Spleen (tissue), 11 donors: ENCODE measurements at regions not wholly inside any gene's neighbourhood (a gene's known extent, or its start where the extent isn't known, plus 50 kb on each side); places are given as distances from the start of the nearest gene placed in this dataset.

Experiments used
- DNase-seq: peaks from one replicate; pipeline ENCODE4 v3.0.0-alpha.2; 2020
- H3K27ac ChIP-seq, 8 donors: fragments of 200-600 bp; sonication (generic) in 7 of 8; 1 replicate in 4 of 8; 2 replicates in 4 of 8; pipeline versions ENCODE4 v1.5.0 to v1.8.0; 2016 to 2021; ENCODE audit warnings: inconsistent platforms in 4 of 8, mild to moderate bottlenecking in 4 of 8, moderate library complexity in 1 of 8
- H3K27me3 ChIP-seq, 7 donors: fragments of 200-600 bp; sonication (generic) in 6 of 7; replicated peaks in 1 of 7; 1 replicate in 4 of 7; 2 replicates in 3 of 7; pipeline versions ENCODE4 v1.5.0 to v1.8.0; 2016 to 2021; ENCODE audit warnings: inconsistent platforms in 3 of 7, mild to moderate bottlenecking in 1 of 7
- H3K36me3 ChIP-seq, 6 donors: fragments of 200-600 bp; sonication (generic) in 5 of 6; 1 replicate in 4 of 6; 2 replicates in 2 of 6; pipeline versions ENCODE4 v1.5.0 to v1.8.0; 2016 to 2021; ENCODE audit warnings: inconsistent platforms in 2 of 6
- H3K4me1 ChIP-seq, 6 donors: fragments of 200-600 bp; sonication (generic) in 5 of 6; 1 replicate in 3 of 6; 2 replicates in 3 of 6; pipeline versions ENCODE4 v1.5.0 to v1.8.0; 2016 to 2021; ENCODE audit warnings: inconsistent platforms in 3 of 6
- H3K4me3 ChIP-seq, 8 donors: fragments of 200-600 bp; sonication (generic) in 7 of 8; 1 replicate in 4 of 8; 2 replicates in 4 of 8; pipeline versions ENCODE4 v1.5.0 to v1.8.0; 2016 to 2021; ENCODE audit warnings: inconsistent platforms in 4 of 8, mild to moderate bottlenecking in 4 of 8, moderate library complexity in 2 of 8
- H3K9me3 ChIP-seq, 8 donors: fragments of 200-600 bp; sonication (generic) in 7 of 8; 1 replicate in 4 of 8; 2 replicates in 4 of 8; pipeline versions ENCODE4 v1.5.0 to v1.8.0; 2016 to 2021; ENCODE audit warnings: inconsistent platforms in 4 of 8
- POLR2A ChIP-seq, 3 donors: fragments of 450-650 bp; IDR thresholded peaks; one replicate each; pipeline ENCODE4 v1.5.1; 2017; ENCODE audit warnings: antibody characterized with exemption in 3 of 3, mild to moderate bottlenecking in 1 of 3
- POLR2AphosphoS5 ChIP-seq, 3 donors: sonication (generic); formaldehyde crosslinking; IDR thresholded peaks; one replicate each; pipeline ENCODE4 v1.5.1; 2017; ENCODE audit warnings: antibody characterized with exemption in 3 of 3
- WGBS, 5 donors: extraction: QIAGEN DNeasy Blood & Tissue Kit in 3 of 5; methylation state at CpG; one replicate each; pipeline versions ENCODE4 v1.1.5 to v1.1.7; 2013 to 2018; 5-methylcytosine and 5-hydroxymethylcytosine counted together
- intact Hi-C: fragments of 100-400 bp; cut with DNase I; formaldehyde crosslinking; loops from one replicate; pipeline ENCODE4 v1.15.0; 2023; ENCODE audit warnings: low total_unique reads
- TF ChIP-seq, protein P1 (sequence below), 11 experiments: fragments of 200-600 bp in 7 of 11; fragments of 450-650 bp in 4 of 11; sonication (generic) in 4 of 11; IDR thresholded peaks in 8 of 11; conservative IDR thresholded peaks in 3 of 11; 1 replicate in 7 of 11; 2 replicates in 4 of 11; pipeline versions ENCODE4 v1.4.0 to v1.8.0; 2016 to 2021; ENCODE audit warnings: antibody characterized with exemption in 11 of 11, inconsistent platforms in 4 of 11, mild to moderate bottlenecking in 1 of 11
- donor health status: healthy with polysubstance abuse.
- donor health status: DM: no; HTN: no; CAD: no; lungs with moderate emphysema.
- donor health status: DM: no; HTN: no; CAD: no.
- donor health status: Bipolar disorder and iron deficiency.
- donor health status: healthy.
- donor health status: DM: no; HTN: no; CAD: no.
- donor health status: DM: yes; HTN: yes; CAD: no.

DNA sequence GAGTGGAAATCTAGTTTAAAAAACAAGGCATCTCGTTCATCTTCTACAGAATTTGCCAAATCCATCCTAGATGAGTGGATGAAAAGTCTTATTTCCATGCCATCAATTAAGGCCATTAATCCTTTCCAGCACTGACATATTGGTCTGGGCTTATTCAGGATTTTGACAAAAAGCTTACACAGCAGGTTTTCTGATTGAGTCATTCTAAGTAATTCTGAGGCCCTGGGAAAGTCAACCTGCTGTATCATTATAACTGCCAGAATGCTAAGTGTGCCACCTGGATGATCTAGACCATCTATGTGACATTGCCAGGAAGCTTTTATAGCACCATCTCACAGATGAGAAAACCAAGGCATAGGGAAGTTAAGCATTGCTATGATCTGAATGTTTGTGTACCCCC lies 132.1 kb upstream of the MAP3K1 start:
- intact Hi-C loops, result no loop called here
- no peak for TF ChIP-seq POLR2AphosphoS5 (IDR thresholded peaks at IDR 0.05)
- TF ChIP-seq, protein P1, sequence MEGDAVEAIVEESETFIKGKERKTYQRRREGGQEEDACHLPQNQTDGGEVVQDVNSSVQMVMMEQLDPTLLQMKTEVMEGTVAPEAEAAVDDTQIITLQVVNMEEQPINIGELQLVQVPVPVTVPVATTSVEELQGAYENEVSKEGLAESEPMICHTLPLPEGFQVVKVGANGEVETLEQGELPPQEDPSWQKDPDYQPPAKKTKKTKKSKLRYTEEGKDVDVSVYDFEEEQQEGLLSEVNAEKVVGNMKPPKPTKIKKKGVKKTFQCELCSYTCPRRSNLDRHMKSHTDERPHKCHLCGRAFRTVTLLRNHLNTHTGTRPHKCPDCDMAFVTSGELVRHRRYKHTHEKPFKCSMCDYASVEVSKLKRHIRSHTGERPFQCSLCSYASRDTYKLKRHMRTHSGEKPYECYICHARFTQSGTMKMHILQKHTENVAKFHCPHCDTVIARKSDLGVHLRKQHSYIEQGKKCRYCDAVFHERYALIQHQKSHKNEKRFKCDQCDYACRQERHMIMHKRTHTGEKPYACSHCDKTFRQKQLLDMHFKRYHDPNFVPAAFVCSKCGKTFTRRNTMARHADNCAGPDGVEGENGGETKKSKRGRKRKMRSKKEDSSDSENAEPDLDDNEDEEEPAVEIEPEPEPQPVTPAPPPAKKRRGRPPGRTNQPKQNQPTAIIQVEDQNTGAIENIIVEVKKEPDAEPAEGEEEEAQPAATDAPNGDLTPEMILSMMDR (IDR thresholded peaks at IDR 0.05 in 8 of 11, conservative IDR thresholded peaks at IDR 0.05 in 3 of 11), result no peak
- no peak for TF ChIP-seq POLR2A (IDR thresholded peaks at IDR 0.05)

DNA sequence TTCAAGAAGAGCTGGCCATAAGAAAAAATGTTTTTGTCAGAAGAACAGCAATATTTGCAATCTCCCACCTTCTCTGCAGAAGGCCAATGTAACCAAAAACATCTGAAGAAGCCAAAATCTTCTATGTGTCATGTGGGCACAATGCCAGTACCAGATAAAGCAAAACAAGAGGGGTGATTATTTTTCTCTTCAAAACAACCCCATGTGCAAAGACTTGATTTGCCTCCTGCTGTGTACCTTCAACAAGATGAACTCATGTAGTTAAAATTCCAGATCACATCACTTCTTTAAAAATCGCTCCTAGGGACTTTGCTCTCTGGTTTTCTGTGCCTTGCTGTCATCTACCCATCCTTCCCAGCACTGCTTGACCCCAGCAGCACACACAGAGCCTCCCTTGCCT lies 134.0 kb upstream of the MAP3K1 start:
- no peaks in the 10 kb centered on the region for H3K27me3 ChIP-seq
- peaks cover 19 to 60% (median 23%) of the 10 kb centered on the region in 6 donors for H3K4me1 ChIP-seq
- TF ChIP-seq, protein P1 (IDR thresholded peaks at IDR 0.05 in 8 of 11, conservative IDR thresholded peaks at IDR 0.05 in 3 of 11), result no peak
- TF ChIP-seq POLR2A (IDR thresholded peaks at IDR 0.05) (no peak), POLR2AphosphoS5 (IDR thresholded peaks at IDR 0.05) (no peak)
- H3K27ac ChIP-seq, result no peak overlapping the region
- no peaks in the 10 kb centered on the region for H3K36me3 ChIP-seq
- H3K4me3 ChIP-seq, result no peak overlapping the region
- intact Hi-C loops, result no loop called here
- H3K9me3 ChIP-seq, result no peaks in the 10 kb centered on the region
- no peak for DNase-seq
- 82 to 95% (median 90%) methylated on average over 1 of the region's 1 CpG for WGBS, 5 donors

More for the DNA sequence above, 132.1 kb upstream of the MAP3K1 start:
- DNase-seq, result no peak
- Histone ChIP-seq H3K9me3 (no peaks in the 10 kb centered on the region), H3K27ac (no peak overlapping the region), H3K36me3 (no peaks in the 10 kb centered on the region), H3K4me1 (peaks cover 31 to 66% (median 41%) of the 10 kb centered on the region in 6 donors), H3K4me3 (no peak overlapping the region), H3K27me3 (no peaks in the 10 kb centered on the region)
- WGBS, 5 donors, result 87 to 100% (median 96%) methylated on average over 1 of the region's 1 CpG

DNA sequence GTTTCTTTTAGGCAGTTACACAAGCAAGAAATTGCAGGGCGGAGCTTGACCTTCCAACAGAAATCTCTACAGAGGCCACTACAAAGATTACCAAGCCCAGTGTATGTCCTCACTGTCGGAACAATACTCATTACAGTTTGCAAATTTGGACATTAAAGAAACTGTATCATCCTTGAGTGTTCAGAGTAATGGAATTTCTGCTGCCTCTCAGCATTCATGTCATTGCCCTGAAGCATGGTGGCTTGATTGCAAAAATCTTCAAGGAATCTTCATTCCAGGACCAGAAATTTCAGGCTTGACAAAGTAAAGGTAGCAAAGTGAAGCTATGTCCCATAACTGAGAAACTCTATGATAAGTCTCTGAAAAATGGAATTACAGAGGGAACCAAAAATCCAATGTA lies 134.6 kb upstream of the MAP3K1 start:
- no peak overlapping the region for H3K27ac ChIP-seq
- TF ChIP-seq POLR2AphosphoS5 (IDR thresholded peaks at IDR 0.05) (no peak), POLR2A (IDR thresholded peaks at IDR 0.05) (no peak)
- TF ChIP-seq, protein P1 (IDR thresholded peaks at IDR 0.05 in 8 of 11, conservative IDR thresholded peaks at IDR 0.05 in 3 of 11), result no peak
- no peak for DNase-seq
- H3K4me3 ChIP-seq, result no peak overlapping the region
- H3K27me3 ChIP-seq, result no peaks in the 10 kb centered on the region
- H3K4me1 ChIP-seq, result peaks cover 13 to 54% (median 20%) of the 10 kb centered on the region in 6 donors
- WGBS, 5 donors, result 80 to 94% (median 90%) methylated on average over 2 of the region's 2 CpGs
- no peaks in the 10 kb centered on the region for H3K9me3 ChIP-seq
- intact Hi-C loops, result no loop called here
- no peaks in the 10 kb centered on the region for H3K36me3 ChIP-seq

DNA sequence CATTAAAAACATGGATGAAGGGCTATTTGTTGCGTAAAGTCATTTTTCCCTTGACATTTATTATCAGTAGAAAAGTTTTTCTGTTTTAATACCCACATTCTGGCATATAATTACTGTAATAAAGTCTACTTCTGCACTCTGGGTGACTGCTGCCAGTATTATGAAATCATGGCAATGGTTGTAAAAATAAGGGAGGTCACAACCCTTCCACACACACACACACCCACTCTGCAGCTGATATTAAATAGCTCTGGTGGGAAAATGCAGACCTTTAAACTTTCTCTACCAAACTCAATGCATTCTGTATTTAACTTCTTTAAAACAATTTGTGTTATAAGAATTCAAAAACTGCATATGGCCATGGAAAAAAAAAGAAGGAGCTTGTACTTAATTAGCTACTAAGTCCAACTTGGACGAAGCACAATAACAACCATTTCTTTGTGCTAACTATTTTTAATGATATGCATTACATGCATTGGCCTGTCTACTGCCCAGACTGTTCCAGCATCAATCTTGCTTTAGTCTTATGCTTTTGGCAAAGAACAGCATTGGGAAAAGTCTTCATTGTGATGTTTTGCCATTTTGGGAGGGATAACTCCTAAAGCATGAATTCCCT lies 137.6 kb upstream of the MAP3K1 start:
- WGBS, 5 donors, result 82 to 92% (median 86%) methylated on average over 2 of the region's 2 CpGs
- no peaks in the 10 kb centered on the region for H3K36me3 ChIP-seq
- no peak for DNase-seq
- intact Hi-C loops, result no loop called here
- no peaks in the 10 kb centered on the region for H3K9me3 ChIP-seq
- no peak overlapping the region for H3K27ac ChIP-seq
- TF ChIP-seq, protein P1 (IDR thresholded peaks at IDR 0.05 in 8 of 11, conservative IDR thresholded peaks at IDR 0.05 in 3 of 11), result no peak
- TF ChIP-seq POLR2AphosphoS5 (IDR thresholded peaks at IDR 0.05) (no peak), POLR2A (IDR thresholded peaks at IDR 0.05) (no peak)
- no peaks in the 10 kb centered on the region for H3K27me3 ChIP-seq
- H3K4me1 ChIP-seq, result peaks cover 3 to 45% (median 8%) of the 10 kb centered on the region in 6 donors
- no peak overlapping the region for H3K4me3 ChIP-seq
